GM23338 (cell line): ENCODE measurements at regions not wholly inside any gene's neighbourhood (a gene's known extent, or its start where the extent isn't known, plus 50 kb on each side); places are given as distances from the start of the nearest gene placed in this dataset.
A peak's percentile ranks its signal among the peaks of the same experiment; 100 is the strongest.

Source experiments
- ATAC-seq: fragments of 200-7000 bp; cut with Tn5 transposase; 3 replicates; pipeline ENCODE4 v1.9.1; 2020
- DNase-seq: peaks from one replicate; pipeline ENCODE4 v3.0.0-alpha.2; 2015; ENCODE audit warnings: low spot score
- H2AFZ ChIP-seq: fragments of 200-600 bp; sonication (generic); 2 replicates; pipeline ENCODE4 v1.8.0; 2016; ENCODE audit warnings: antibody characterized with exemption, mild to moderate bottlenecking, moderate library complexity
- H3F3A ChIP-seq: fragments of 200-600 bp; sonication (generic); replicated peaks from 2 replicates; pipeline ENCODE4 v1.8.0; 2017; ENCODE audit warnings: antibody characterized with exemption, mixed run types, low read depth
- H3K27ac ChIP-seq: fragments of 200-600 bp; sonication (generic); 2 replicates; pipeline ENCODE4 v1.6.1; 2016; ENCODE audit warnings: low read depth
- H3K27me3 ChIP-seq: fragments of 200-600 bp; sonication (generic); 2 replicates; pipeline ENCODE4 v1.8.0; 2016; ENCODE audit warnings: mild to moderate bottlenecking, mixed run types, moderate library complexity; ENCODE audit not compliant: insufficient read depth
- H3K36me3 ChIP-seq: fragments of 200-600 bp; sonication (generic); 2 replicates; pipeline ENCODE4 v1.8.0; 2016; ENCODE audit warnings: mild to moderate bottlenecking; ENCODE audit not compliant: insufficient read depth
- H3K4me1 ChIP-seq: fragments of 200-600 bp; sonication (generic); 2 replicates; pipeline ENCODE4 v1.8.0; 2016; ENCODE audit warnings: mild to moderate bottlenecking, moderate library complexity; ENCODE audit not compliant: insufficient read depth
- H3K4me2 ChIP-seq: fragments of 200-600 bp; sonication (generic); 2 replicates; pipeline ENCODE4 v1.7.1; 2017; ENCODE audit warnings: mixed run types
- H3K4me3 ChIP-seq: fragments of 200-600 bp; sonication (generic); 2 replicates; pipeline ENCODE4 v1.6.1; 2016; ENCODE audit warnings: mixed run types
- H3K79me2 ChIP-seq: fragments of 200-600 bp; sonication (generic); replicated peaks from 2 replicates; pipeline ENCODE4 v1.8.0; 2017; ENCODE audit warnings: mild to moderate bottlenecking; ENCODE audit not compliant: insufficient read depth
- H3K9me2 ChIP-seq: fragments of 200-600 bp; sonication (generic); 2 replicates; pipeline ENCODE4 v1.8.0; 2017; ENCODE audit not compliant: insufficient read depth
- H4K20me1 ChIP-seq: fragments of 200-600 bp; sonication (generic); replicated peaks from 2 replicates; pipeline ENCODE4 v1.8.0; 2017; ENCODE audit warnings: mild to moderate bottlenecking; ENCODE audit not compliant: insufficient read depth
- H3K27ac Mint-ChIP-seq: 2 replicates; pipeline ENCODE4 v1.8.0; 2020; ENCODE audit warnings: inconsistent platforms, mild to moderate bottlenecking, moderate library complexity, mixed read lengths
- H3K27me3 Mint-ChIP-seq: 3 replicates; pipeline ENCODE4 v1.8.0; 2022; ENCODE audit warnings: low read depth, mild to moderate bottlenecking, moderate library complexity, mixed read lengths, inconsistent platforms; ENCODE audit not compliant: insufficient read depth, poor library complexity
- H3K36me3 Mint-ChIP-seq: 3 replicates; pipeline ENCODE4 v1.8.0; 2021; ENCODE audit warnings: low read depth, mild to moderate bottlenecking, inconsistent platforms, moderate library complexity, mixed read lengths
- H3K4me1 Mint-ChIP-seq: 3 replicates; pipeline ENCODE4 v1.8.0; 2020; ENCODE audit warnings: mild to moderate bottlenecking, inconsistent platforms, mixed read lengths
- H3K4me3 Mint-ChIP-seq: 3 replicates; pipeline ENCODE4 v1.8.0; 2021; ENCODE audit warnings: moderate library complexity, mild to moderate bottlenecking, inconsistent platforms, mixed read lengths
- H3K9me3 Mint-ChIP-seq: 3 replicates; pipeline ENCODE4 v1.8.0; 2020; ENCODE audit warnings: moderate library complexity, mild to moderate bottlenecking, inconsistent platforms, mixed read lengths
- CREB1 ChIP-seq: fragments of 250-450 bp; sonication (Bioruptor Pico); IDR thresholded peaks from 2 replicates; pipeline ENCODE4 v1.5.0; 2020; ENCODE audit warnings: low read depth, mild to moderate bottlenecking, moderate library complexity
- EZH2 ChIP-seq: fragments of 200-600 bp; sonication (generic); IDR thresholded peaks from one replicate; pipeline ENCODE4 v1.8.0; 2017; ENCODE audit warnings: antibody characterized with exemption, mild to moderate bottlenecking, low read depth; ENCODE audit not compliant: unreplicated experiment
- NANOG ChIP-seq: IDR thresholded peaks from 2 replicates; pipeline ENCODE4 v1.6.1; 2016; ENCODE audit warnings: antibody characterized with exemption, borderline replicate concordance
- POLR2AphosphoS5 ChIP-seq: IDR thresholded peaks from 2 replicates; pipeline ENCODE4 v1.6.1; 2016; ENCODE audit warnings: antibody characterized with exemption, low read depth
- STAT1 ChIP-seq: IDR thresholded peaks from one replicate; pipeline ENCODE4 v1.6.1; 2016; ENCODE audit warnings: antibody characterized with exemption; ENCODE audit not compliant: unreplicated experiment
- ZNF114 ChIP-seq: fragments of 250-450 bp; sonication (Bioruptor Pico); IDR thresholded peaks from 2 replicates; pipeline ENCODE4 v1.5.0; 2020; ENCODE audit warnings: mild to moderate bottlenecking, moderate library complexity
- ZNF331 ChIP-seq: fragments of 250-450 bp; sonication (Bioruptor Pico); IDR thresholded peaks from 2 replicates; pipeline ENCODE4 v1.5.0; 2020; ENCODE audit warnings: low read depth, mild to moderate bottlenecking, moderate library complexity
- TF ChIP-seq, protein P1 (sequence below): fragments of 250-450 bp; sonication (Bioruptor Pico); IDR thresholded peaks from 2 replicates; pipeline ENCODE4 v1.5.0; 2020; ENCODE audit warnings: mild to moderate bottlenecking, moderate library complexity
- TF ChIP-seq, protein P2 (sequence below): IDR thresholded peaks from one replicate; pipeline ENCODE4 v1.6.1; 2018; ENCODE audit warnings: antibody characterized with exemption; ENCODE audit not compliant: unreplicated experiment
- TF ChIP-seq, protein P3 (sequence below), 2 experiments: fragments of 200-600 bp in 1 of 2; sonication (generic) in 1 of 2; conservative IDR thresholded peaks; 2 replicates each; pipeline versions ENCODE4 v1.5.1 to v1.6.1; 2016 to 2017; ENCODE audit warnings: antibody characterized with exemption in 2 of 2, low read depth in 2 of 2, mild to moderate bottlenecking in 2 of 2, moderate library complexity in 1 of 2

DNA sequence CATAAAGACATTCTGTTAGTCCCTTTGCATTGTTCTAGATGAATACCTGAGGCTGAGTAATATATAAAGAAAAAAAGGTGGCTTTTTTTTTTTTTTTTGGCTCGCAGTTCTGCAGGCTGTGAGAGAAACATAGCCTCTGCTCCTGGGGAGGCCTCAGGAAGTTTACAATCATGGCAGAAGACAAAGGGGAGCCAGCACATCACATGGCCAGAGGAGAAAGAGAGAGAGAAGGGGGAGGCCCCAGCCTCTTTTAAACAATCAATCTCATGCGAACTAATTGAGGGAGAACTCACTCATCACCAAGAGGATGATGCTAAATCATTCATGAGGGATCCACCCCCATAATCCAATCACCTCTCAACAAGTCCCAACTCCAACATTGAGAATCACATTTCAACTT, 364.0 kb upstream of the EPHA5 start:
- Mint-ChIP-seq H3K4me1 (peaks cover 11% of the 10 kb centered on the region; the same call in 2 of the 3 replicates), H3K4me3 (no peak overlapping the region), H3K27ac (no peak overlapping the region), H3K9me3 (no peaks in the 10 kb centered on the region), H3K27me3 (no peaks in the 10 kb centered on the region), H3K36me3 (no peaks in the 10 kb centered on the region)
- Histone ChIP-seq H3F3A (no peaks in the 10 kb centered on the region), H3K4me2 (no peak overlapping the region), H3K9me2 (no peaks in the 10 kb centered on the region), H3K4me3 (no peak overlapping the region), H3K36me3 (no peaks in the 10 kb centered on the region), H3K27me3 (no peaks in the 10 kb centered on the region), H4K20me1 (no peaks in the 10 kb centered on the region), H3K27ac (no peak overlapping the region), H2AFZ (peak overlapping the region; percentile 20; the same call in 1 of the 2 replicates), H3K4me1 (no peaks in the 10 kb centered on the region), H3K79me2 (no peaks in the 10 kb centered on the region)
- DNase-seq (no peak), ATAC-seq (peak; percentile 38; the same call in 1 of the 3 replicates)
- TF ChIP-seq, protein P1, sequence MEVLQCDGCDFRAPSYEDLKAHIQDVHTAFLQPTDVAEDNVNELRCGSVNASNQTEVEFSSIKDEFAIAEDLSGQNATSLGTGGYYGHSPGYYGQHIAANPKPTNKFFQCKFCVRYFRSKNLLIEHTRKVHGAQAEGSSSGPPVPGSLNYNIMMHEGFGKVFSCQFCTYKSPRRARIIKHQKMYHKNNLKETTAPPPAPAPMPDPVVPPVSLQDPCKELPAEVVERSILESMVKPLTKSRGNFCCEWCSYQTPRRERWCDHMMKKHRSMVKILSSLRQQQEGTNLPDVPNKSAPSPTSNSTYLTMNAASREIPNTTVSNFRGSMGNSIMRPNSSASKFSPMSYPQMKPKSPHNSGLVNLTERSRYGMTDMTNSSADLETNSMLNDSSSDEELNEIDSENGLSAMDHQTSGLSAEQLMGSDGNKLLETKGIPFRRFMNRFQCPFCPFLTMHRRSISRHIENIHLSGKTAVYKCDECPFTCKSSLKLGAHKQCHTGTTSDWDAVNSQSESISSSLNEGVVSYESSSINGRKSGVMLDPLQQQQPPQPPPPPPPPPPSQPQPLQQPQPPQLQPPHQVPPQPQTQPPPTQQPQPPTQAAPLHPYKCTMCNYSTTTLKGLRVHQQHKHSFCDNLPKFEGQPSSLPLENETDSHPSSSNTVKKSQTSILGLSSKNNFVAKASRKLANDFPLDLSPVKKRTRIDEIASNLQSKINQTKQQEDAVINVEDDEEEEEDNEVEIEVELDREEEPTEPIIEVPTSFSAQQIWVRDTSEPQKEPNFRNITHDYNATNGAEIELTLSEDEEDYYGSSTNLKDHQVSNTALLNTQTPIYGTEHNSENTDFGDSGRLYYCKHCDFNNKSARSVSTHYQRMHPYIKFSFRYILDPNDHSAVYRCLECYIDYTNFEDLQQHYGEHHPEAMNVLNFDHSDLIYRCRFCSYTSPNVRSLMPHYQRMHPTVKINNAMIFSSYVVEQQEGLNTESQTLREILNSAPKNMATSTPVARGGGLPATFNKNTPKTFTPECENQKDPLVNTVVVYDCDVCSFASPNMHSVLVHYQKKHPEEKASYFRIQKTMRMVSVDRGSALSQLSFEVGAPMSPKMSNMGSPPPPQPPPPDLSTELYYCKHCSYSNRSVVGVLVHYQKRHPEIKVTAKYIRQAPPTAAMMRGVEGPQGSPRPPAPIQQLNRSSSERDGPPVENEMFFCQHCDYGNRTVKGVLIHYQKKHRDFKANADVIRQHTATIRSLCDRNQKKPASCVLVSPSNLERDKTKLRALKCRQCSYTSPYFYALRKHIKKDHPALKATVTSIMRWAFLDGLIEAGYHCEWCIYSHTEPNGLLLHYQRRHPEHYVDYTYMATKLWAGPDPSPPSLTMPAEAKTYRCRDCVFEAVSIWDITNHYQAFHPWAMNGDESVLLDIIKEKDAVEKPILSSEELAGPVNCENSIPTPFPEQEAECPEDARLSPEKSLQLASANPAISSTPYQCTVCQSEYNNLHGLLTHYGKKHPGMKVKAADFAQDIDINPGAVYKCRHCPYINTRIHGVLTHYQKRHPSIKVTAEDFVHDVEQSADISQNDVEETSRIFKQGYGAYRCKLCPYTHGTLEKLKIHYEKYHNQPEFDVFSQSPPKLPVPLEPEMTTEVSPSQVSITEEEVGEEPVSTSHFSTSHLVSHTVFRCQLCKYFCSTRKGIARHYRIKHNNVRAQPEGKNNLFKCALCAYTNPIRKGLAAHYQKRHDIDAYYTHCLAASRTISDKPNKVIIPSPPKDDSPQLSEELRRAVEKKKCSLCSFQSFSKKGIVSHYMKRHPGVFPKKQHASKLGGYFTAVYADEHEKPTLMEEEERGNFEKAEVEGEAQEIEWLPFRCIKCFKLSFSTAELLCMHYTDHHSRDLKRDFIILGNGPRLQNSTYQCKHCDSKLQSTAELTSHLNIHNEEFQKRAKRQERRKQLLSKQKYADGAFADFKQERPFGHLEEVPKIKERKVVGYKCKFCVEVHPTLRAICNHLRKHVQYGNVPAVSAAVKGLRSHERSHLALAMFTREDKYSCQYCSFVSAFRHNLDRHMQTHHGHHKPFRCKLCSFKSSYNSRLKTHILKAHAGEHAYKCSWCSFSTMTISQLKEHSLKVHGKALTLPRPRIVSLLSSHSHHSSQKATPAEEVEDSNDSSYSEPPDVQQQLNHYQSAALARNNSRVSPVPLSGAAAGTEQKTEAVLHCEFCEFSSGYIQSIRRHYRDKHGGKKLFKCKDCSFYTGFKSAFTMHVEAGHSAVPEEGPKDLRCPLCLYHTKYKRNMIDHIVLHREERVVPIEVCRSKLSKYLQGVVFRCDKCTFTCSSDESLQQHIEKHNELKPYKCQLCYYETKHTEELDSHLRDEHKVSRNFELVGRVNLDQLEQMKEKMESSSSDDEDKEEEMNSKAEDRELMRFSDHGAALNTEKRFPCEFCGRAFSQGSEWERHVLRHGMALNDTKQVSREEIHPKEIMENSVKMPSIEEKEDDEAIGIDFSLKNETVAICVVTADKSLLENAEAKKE (CRISPR knock-in tag) = no peak
- TF ChIP-seq POLR2AphosphoS5 (no peak), ZNF331 (CRISPR knock-in tag) (no peak), EZH2 (no peak), NANOG (no peak), CREB1 (CRISPR knock-in tag) (no peak), STAT1 (no peak), ZNF114 (no peak)
- TF ChIP-seq, protein P2, sequence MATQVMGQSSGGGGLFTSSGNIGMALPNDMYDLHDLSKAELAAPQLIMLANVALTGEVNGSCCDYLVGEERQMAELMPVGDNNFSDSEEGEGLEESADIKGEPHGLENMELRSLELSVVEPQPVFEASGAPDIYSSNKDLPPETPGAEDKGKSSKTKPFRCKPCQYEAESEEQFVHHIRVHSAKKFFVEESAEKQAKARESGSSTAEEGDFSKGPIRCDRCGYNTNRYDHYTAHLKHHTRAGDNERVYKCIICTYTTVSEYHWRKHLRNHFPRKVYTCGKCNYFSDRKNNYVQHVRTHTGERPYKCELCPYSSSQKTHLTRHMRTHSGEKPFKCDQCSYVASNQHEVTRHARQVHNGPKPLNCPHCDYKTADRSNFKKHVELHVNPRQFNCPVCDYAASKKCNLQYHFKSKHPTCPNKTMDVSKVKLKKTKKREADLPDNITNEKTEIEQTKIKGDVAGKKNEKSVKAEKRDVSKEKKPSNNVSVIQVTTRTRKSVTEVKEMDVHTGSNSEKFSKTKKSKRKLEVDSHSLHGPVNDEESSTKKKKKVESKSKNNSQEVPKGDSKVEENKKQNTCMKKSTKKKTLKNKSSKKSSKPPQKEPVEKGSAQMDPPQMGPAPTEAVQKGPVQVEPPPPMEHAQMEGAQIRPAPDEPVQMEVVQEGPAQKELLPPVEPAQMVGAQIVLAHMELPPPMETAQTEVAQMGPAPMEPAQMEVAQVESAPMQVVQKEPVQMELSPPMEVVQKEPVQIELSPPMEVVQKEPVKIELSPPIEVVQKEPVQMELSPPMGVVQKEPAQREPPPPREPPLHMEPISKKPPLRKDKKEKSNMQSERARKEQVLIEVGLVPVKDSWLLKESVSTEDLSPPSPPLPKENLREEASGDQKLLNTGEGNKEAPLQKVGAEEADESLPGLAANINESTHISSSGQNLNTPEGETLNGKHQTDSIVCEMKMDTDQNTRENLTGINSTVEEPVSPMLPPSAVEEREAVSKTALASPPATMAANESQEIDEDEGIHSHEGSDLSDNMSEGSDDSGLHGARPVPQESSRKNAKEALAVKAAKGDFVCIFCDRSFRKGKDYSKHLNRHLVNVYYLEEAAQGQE = no peak
- TF ChIP-seq, protein P3, sequence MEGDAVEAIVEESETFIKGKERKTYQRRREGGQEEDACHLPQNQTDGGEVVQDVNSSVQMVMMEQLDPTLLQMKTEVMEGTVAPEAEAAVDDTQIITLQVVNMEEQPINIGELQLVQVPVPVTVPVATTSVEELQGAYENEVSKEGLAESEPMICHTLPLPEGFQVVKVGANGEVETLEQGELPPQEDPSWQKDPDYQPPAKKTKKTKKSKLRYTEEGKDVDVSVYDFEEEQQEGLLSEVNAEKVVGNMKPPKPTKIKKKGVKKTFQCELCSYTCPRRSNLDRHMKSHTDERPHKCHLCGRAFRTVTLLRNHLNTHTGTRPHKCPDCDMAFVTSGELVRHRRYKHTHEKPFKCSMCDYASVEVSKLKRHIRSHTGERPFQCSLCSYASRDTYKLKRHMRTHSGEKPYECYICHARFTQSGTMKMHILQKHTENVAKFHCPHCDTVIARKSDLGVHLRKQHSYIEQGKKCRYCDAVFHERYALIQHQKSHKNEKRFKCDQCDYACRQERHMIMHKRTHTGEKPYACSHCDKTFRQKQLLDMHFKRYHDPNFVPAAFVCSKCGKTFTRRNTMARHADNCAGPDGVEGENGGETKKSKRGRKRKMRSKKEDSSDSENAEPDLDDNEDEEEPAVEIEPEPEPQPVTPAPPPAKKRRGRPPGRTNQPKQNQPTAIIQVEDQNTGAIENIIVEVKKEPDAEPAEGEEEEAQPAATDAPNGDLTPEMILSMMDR (conservative IDR thresholded peaks at IDR 0.05; ENCODE audit: low read depth in 2 of 2) = no peak
